ENCODE measurements at regions not wholly inside any gene's neighbourhood (a gene's known extent, or its start where the extent isn't known, plus 50 kb on each side); places are given as distances from the start of the nearest gene placed in this dataset.
"Not testable (repeated sequence)": the region's sequence is repeated elsewhere in the genome, so short reads cannot be mapped to it uniquely, and the experiment has no call there.

- WGBS = 90% methylated on average over 3 of the region's 3 CpGs
- no peak for DNase-seq (ENCODE audit: low read depth in 6 of 9, low spot score in 9 of 9)
- Histone ChIP-seq H3K36me3 (ENCODE audit: control insufficient read depth in 2 of 2, insufficient read depth in 2 of 2, low read length in 1 of 2) (no peaks in the 10 kb centered on the region), H3K4me1 (ENCODE audit: control insufficient read depth in 2 of 2, insufficient read depth in 2 of 2, low read length in 2 of 2) (no peaks in the 10 kb centered on the region), H3K9me3 (ENCODE audit: control insufficient read depth in 2 of 2, insufficient read depth in 1 of 2, low read length in 1 of 2) (no peaks in the 10 kb centered on the region), H3K27ac (ENCODE audit: low read depth in 1 of 2, low read length in 1 of 2) (no peak overlapping the region), H3K27me3 (ENCODE audit: control insufficient read depth in 2 of 2, insufficient read depth in 1 of 2, low read length in 1 of 2) (no peaks in the 10 kb centered on the region), H3K4me3 (ENCODE audit: low read length in 2 of 2) (no peak overlapping the region)
Observed at GRCh38 chr5:12110629-12111028, 206.4 kb upstream of the CTNND2 start.

GRCh38 chr5:12109075-12109688 lies 204.9 kb upstream of the CTNND2 start:
- no peaks in the 10 kb centered on the region for H3K36me3 ChIP-seq (ENCODE audit: control insufficient read depth in 2 of 2, insufficient read depth in 2 of 2, low read length in 1 of 2)
- WGBS = 92% methylated on average over 5 of the region's 5 CpGs
- H3K4me3 ChIP-seq (ENCODE audit: low read length in 2 of 2) = no peak overlapping the region
- H3K27ac ChIP-seq (ENCODE audit: low read depth in 1 of 2, low read length in 1 of 2) = no peak overlapping the region
- H3K27me3 ChIP-seq (ENCODE audit: control insufficient read depth in 2 of 2, insufficient read depth in 1 of 2, low read length in 1 of 2) = no peaks in the 10 kb centered on the region
- no peak for DNase-seq (ENCODE audit: low read depth in 6 of 9, low spot score in 9 of 9)
- H3K4me1 ChIP-seq (ENCODE audit: control insufficient read depth in 2 of 2, insufficient read depth in 2 of 2, low read length in 2 of 2) = no peaks in the 10 kb centered on the region
- H3K9me3 ChIP-seq (ENCODE audit: control insufficient read depth in 2 of 2, insufficient read depth in 1 of 2, low read length in 1 of 2) = no peaks in the 10 kb centered on the region

- H3K4me1 ChIP-seq (ENCODE audit: control insufficient read depth in 2 of 2, insufficient read depth in 2 of 2, low read length in 2 of 2) = no peaks in the 10 kb centered on the region
- no peak for DNase-seq (ENCODE audit: low read depth in 6 of 9, low spot score in 9 of 9)
- H3K36me3 ChIP-seq (ENCODE audit: control insufficient read depth in 2 of 2, insufficient read depth in 2 of 2, low read length in 1 of 2) = no peaks in the 10 kb centered on the region
- no peak overlapping the region for H3K4me3 ChIP-seq (ENCODE audit: low read length in 2 of 2)
- H3K27ac ChIP-seq (ENCODE audit: low read depth in 1 of 2, low read length in 1 of 2) = no peak overlapping the region
- H3K9me3 ChIP-seq (ENCODE audit: control insufficient read depth in 2 of 2, insufficient read depth in 1 of 2, low read length in 1 of 2) = no peaks in the 10 kb centered on the region
- H3K27me3 ChIP-seq (ENCODE audit: control insufficient read depth in 2 of 2, insufficient read depth in 1 of 2, low read length in 1 of 2) = no peaks in the 10 kb centered on the region
- WGBS = 96% methylated on average over 3 of the region's 3 CpGs
Observed at GRCh38 chr5:12102151-12102550, 197.9 kb upstream of the CTNND2 start.

- no peaks in the 10 kb centered on the region for H3K9me3 ChIP-seq (ENCODE audit: control insufficient read depth in 2 of 2, insufficient read depth in 1 of 2, low read length in 1 of 2)
- H3K4me1 ChIP-seq (ENCODE audit: control insufficient read depth in 2 of 2, insufficient read depth in 2 of 2, low read length in 2 of 2) = no peaks in the 10 kb centered on the region
- no peak overlapping the region for H3K27ac ChIP-seq (ENCODE audit: low read depth in 1 of 2, low read length in 1 of 2)
- no peak overlapping the region for H3K4me3 ChIP-seq (ENCODE audit: low read length in 2 of 2)
- DNase-seq (ENCODE audit: low read depth in 6 of 9, low spot score in 9 of 9) = no peak
- H3K27me3 ChIP-seq (ENCODE audit: control insufficient read depth in 2 of 2, insufficient read depth in 1 of 2, low read length in 1 of 2) = no peaks in the 10 kb centered on the region
- no peaks in the 10 kb centered on the region for H3K36me3 ChIP-seq (ENCODE audit: control insufficient read depth in 2 of 2, insufficient read depth in 2 of 2, low read length in 1 of 2)
Observed at GRCh38 chr5:12100542-12100941, 196.3 kb upstream of the CTNND2 start.

- Histone ChIP-seq H3K4me1 (ENCODE audit: control insufficient read depth in 2 of 2, insufficient read depth in 2 of 2, low read length in 2 of 2) (no peaks in the 10 kb centered on the region), H3K9me3 (ENCODE audit: control insufficient read depth in 2 of 2, insufficient read depth in 1 of 2, low read length in 1 of 2) (peaks cover 0 to 1% of the 10 kb centered on the region in 2 donors), H3K4me3 (ENCODE audit: low read length in 2 of 2) (no peak overlapping the region), H3K27me3 (ENCODE audit: control insufficient read depth in 2 of 2, insufficient read depth in 1 of 2, low read length in 1 of 2) (no peaks in the 10 kb centered on the region), H3K36me3 (ENCODE audit: control insufficient read depth in 2 of 2, insufficient read depth in 2 of 2, low read length in 1 of 2) (no peaks in the 10 kb centered on the region), H3K27ac (ENCODE audit: low read depth in 1 of 2, low read length in 1 of 2) (no peak overlapping the region)
- 86% methylated on average over 4 of the region's 4 CpGs for WGBS
- DNase-seq (ENCODE audit: low read depth in 6 of 9, low spot score in 9 of 9) = no peak
Observed at GRCh38 chr5:12099296-12099695, 195.1 kb upstream of the CTNND2 start.

- WGBS = 61% methylated on average over 1 of the region's 1 CpG
- no peak for DNase-seq (ENCODE audit: low read depth in 6 of 9, low spot score in 9 of 9)
- H3K4me1 ChIP-seq (ENCODE audit: control insufficient read depth in 2 of 2, insufficient read depth in 2 of 2, low read length in 2 of 2) = no peaks in the 10 kb centered on the region
Observed at GRCh38 chr5:12095808-12096281, 191.6 kb upstream of the CTNND2 start.

GRCh38 chr5:12093586-12093985 lies 189.3 kb upstream of the CTNND2 start:
- Histone ChIP-seq H3K4me1 (ENCODE audit: control insufficient read depth in 2 of 2, insufficient read depth in 2 of 2, low read length in 2 of 2) (no peaks in the 10 kb centered on the region), H3K4me3 (ENCODE audit: low read length in 2 of 2) (no peak overlapping the region), H3K27me3 (ENCODE audit: control insufficient read depth in 2 of 2, insufficient read depth in 1 of 2, low read length in 1 of 2) (no peaks in the 10 kb centered on the region), H3K36me3 (ENCODE audit: control insufficient read depth in 2 of 2, insufficient read depth in 2 of 2, low read length in 1 of 2) (no peaks in the 10 kb centered on the region), H3K9me3 (ENCODE audit: control insufficient read depth in 2 of 2, insufficient read depth in 1 of 2, low read length in 1 of 2) (peaks cover 0 to 6% of the 10 kb centered on the region in 2 donors), H3K27ac (ENCODE audit: low read depth in 1 of 2, low read length in 1 of 2) (no peak overlapping the region)
- no peak for DNase-seq (ENCODE audit: low read depth in 6 of 9, low spot score in 9 of 9)
- 98% methylated on average over 6 of the region's 6 CpGs for WGBS

More at GRCh38 chr5:12095808-12096281, 191.6 kb upstream of the CTNND2 start:
- Histone ChIP-seq H3K9me3 (ENCODE audit: control insufficient read depth in 2 of 2, insufficient read depth in 1 of 2, low read length in 1 of 2) (peaks cover 0 to 6% of the 10 kb centered on the region in 2 donors), H3K27ac (ENCODE audit: low read depth in 1 of 2, low read length in 1 of 2) (no peak overlapping the region), H3K27me3 (ENCODE audit: control insufficient read depth in 2 of 2, insufficient read depth in 1 of 2, low read length in 1 of 2) (no peaks in the 10 kb centered on the region), H3K4me3 (ENCODE audit: low read length in 2 of 2) (no peak overlapping the region), H3K36me3 (ENCODE audit: control insufficient read depth in 2 of 2, insufficient read depth in 2 of 2, low read length in 1 of 2) (no peaks in the 10 kb centered on the region)

GRCh38 chr5:12080761-12081160 lies 176.5 kb upstream of the CTNND2 start:
- WGBS = 67% methylated on average over 1 of the region's 1 CpG
- Histone ChIP-seq H3K27me3 (ENCODE audit: control insufficient read depth in 2 of 2, insufficient read depth in 1 of 2, low read length in 1 of 2) (no peaks in the 10 kb centered on the region), H3K27ac (ENCODE audit: low read depth in 1 of 2, low read length in 1 of 2) (no peak overlapping the region), H3K9me3 (ENCODE audit: control insufficient read depth in 2 of 2, insufficient read depth in 1 of 2, low read length in 1 of 2) (peaks cover 0 to 13% of the 10 kb centered on the region in 2 donors), H3K4me1 (ENCODE audit: control insufficient read depth in 2 of 2, insufficient read depth in 2 of 2, low read length in 2 of 2) (no peaks in the 10 kb centered on the region), H3K36me3 (ENCODE audit: control insufficient read depth in 2 of 2, insufficient read depth in 2 of 2, low read length in 1 of 2) (no peaks in the 10 kb centered on the region), H3K4me3 (ENCODE audit: low read length in 2 of 2) (no peak overlapping the region)
- DNase-seq (ENCODE audit: low read depth in 6 of 9, low spot score in 9 of 9) = no peak

GRCh38 chr5:12078286-12078685 lies 174.0 kb upstream of the CTNND2 start:
- H3K4me3 ChIP-seq (ENCODE audit: low read length in 2 of 2); H3K4me1 ChIP-seq (ENCODE audit: control insufficient read depth in 2 of 2, insufficient read depth in 2 of 2, low read length in 2 of 2); DNase-seq (ENCODE audit: low read depth in 6 of 9, low spot score in 9 of 9); H3K27ac ChIP-seq (ENCODE audit: low read depth in 1 of 2, low read length in 1 of 2); H3K27me3 ChIP-seq (ENCODE audit: control insufficient read depth in 2 of 2, insufficient read depth in 1 of 2, low read length in 1 of 2); H3K36me3 ChIP-seq (ENCODE audit: control insufficient read depth in 2 of 2, insufficient read depth in 2 of 2, low read length in 1 of 2): not testable (repeated sequence)
- 84% methylated on average over 3 of the region's 3 CpGs for WGBS
- H3K9me3 ChIP-seq (ENCODE audit: control insufficient read depth in 2 of 2, insufficient read depth in 1 of 2, low read length in 1 of 2) = peaks cover 0 to 13% of the 10 kb centered on the region in 2 donors

Data from thymus (tissue), 11 donors.